Neutrophil (primary cell): ENCODE measurements at regions not wholly inside any gene's neighbourhood (a gene's known extent, or its start where the extent isn't known, plus 50 kb on each side); places are given as distances from the start of the nearest gene placed in this dataset.

Experiments used
- H3K27ac ChIP-seq: fragments of 200-600 bp; sonication (generic); 2 replicates; pipeline ENCODE4 v1.5.1; 2016; ENCODE audit warnings: mild to moderate bottlenecking, moderate library complexity
- H3K27me3 ChIP-seq: fragments of 200-600 bp; sonication (generic); 2 replicates; pipeline ENCODE4 v1.6.0; 2016; ENCODE audit warnings: mild to moderate bottlenecking
- H3K36me3 ChIP-seq: fragments of 200-600 bp; sonication (generic); 2 replicates; pipeline ENCODE4 v1.5.1; 2017
- H3K4me1 ChIP-seq, 2 experiments: fragments of 200-600 bp in 1 of 2; sonication (generic) in 1 of 2; 1 replicate in 1 of 2; 2 replicates in 1 of 2; pipeline versions ENCODE4 v1.5.1 to v1.6.1; 2013 to 2016; ENCODE audit warnings: low read depth in 1 of 2, low read length in 1 of 2, mild to moderate bottlenecking in 1 of 2, moderate library complexity in 1 of 2; ENCODE audit not compliant: control insufficient read depth in 1 of 2, insufficient read depth in 1 of 2
- H3K4me3 ChIP-seq, 2 experiments: fragments of 200-600 bp in 1 of 2; sonication (generic) in 1 of 2; 1 replicate in 1 of 2; 2 replicates in 1 of 2; pipeline ENCODE4 v1.5.1; 2013 to 2016; ENCODE audit warnings: low read depth in 1 of 2, low read length in 1 of 2, mild to moderate bottlenecking in 1 of 2, moderate library complexity in 1 of 2
- H3K9me3 ChIP-seq: fragments of 200-600 bp; sonication (generic); 2 replicates; pipeline ENCODE4 v1.5.1; 2016
- TF ChIP-seq, protein P1 (sequence below): fragments of 200-600 bp; sonication (generic); IDR thresholded peaks from 2 replicates; pipeline ENCODE4 v1.5.1; 2016; ENCODE audit warnings: antibody characterized with exemption

DNA sequence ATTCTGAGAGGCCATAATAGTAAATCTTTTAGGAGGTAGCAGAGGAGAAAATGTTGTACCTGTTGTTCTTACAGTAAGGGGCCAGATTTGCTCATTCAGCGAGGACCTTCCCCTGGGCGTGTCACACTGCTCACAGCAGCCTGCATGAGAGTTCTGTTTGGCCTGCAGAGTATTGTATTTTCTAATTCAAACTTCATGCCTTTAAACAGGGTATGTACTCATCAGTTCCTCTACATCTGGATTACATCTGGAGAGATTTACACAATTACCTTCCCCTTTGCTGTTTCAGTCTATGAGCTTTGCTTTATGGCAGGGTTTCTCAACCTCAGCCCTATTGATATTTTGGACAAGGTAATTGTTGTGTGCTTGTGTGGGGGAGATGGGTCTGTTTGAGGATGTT lies 170.9 kb upstream of the STK32A start:
- H3K4me3 ChIP-seq, result no peak overlapping the region
- H3K4me1 ChIP-seq, result no peaks in the 10 kb centered on the region
- H3K27me3 ChIP-seq, result no peaks in the 10 kb centered on the region
- H3K27ac ChIP-seq, result no peak overlapping the region
- no peaks in the 10 kb centered on the region for H3K9me3 ChIP-seq
- TF ChIP-seq, protein P1, sequence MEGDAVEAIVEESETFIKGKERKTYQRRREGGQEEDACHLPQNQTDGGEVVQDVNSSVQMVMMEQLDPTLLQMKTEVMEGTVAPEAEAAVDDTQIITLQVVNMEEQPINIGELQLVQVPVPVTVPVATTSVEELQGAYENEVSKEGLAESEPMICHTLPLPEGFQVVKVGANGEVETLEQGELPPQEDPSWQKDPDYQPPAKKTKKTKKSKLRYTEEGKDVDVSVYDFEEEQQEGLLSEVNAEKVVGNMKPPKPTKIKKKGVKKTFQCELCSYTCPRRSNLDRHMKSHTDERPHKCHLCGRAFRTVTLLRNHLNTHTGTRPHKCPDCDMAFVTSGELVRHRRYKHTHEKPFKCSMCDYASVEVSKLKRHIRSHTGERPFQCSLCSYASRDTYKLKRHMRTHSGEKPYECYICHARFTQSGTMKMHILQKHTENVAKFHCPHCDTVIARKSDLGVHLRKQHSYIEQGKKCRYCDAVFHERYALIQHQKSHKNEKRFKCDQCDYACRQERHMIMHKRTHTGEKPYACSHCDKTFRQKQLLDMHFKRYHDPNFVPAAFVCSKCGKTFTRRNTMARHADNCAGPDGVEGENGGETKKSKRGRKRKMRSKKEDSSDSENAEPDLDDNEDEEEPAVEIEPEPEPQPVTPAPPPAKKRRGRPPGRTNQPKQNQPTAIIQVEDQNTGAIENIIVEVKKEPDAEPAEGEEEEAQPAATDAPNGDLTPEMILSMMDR, result no peak
- no peaks in the 10 kb centered on the region for H3K36me3 ChIP-seq

DNA sequence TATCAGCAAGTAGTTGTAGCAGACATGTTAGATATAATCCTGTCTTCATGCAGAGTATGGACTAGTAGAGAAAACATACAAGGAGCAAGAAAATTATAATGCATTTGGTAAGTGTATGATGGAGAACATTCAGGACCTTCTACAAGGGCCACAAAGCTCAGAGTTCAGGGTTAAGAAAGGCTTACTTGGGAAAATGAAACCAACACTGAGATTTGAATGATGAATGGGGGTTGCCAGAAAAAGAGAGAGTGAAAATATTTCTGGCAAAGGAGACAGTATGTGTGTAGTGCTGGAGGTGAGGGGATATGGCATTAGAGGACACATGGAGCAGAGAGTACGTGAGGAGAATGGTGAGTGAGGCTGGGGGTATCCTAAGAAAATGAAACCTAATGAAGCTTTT lies 169.8 kb upstream of the STK32A start:
- no peak overlapping the region for H3K27ac ChIP-seq
- H3K9me3 ChIP-seq, result no peaks in the 10 kb centered on the region
- H3K4me1 ChIP-seq, result no peaks in the 10 kb centered on the region
- H3K27me3 ChIP-seq, result no peaks in the 10 kb centered on the region
- TF ChIP-seq, protein P1, result no peak
- no peak overlapping the region for H3K4me3 ChIP-seq
- no peaks in the 10 kb centered on the region for H3K36me3 ChIP-seq

DNA sequence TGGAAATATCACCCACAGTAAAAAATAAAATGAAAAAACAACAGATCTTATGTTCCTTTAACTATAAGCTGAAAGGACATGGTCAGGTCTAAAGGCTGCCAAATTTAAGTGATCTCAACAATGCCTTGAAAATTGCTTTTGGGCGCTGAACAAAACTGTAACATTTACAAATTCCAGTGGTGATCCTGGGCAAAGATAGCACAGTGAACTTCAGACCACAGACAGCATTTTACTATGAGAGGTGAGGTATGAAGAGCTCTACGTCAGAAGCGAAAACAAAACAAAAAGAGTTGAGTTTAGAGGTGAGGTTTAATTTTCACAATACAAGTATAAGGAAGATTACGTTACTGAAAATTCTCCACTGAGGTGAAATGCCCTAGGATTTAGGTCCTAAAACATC lies 165.8 kb upstream of the STK32A start:
- H3K27me3 ChIP-seq, result no peaks in the 10 kb centered on the region
- no peaks in the 10 kb centered on the region for H3K9me3 ChIP-seq
- TF ChIP-seq, protein P1, result no peak
- H3K4me1 ChIP-seq, result no peaks in the 10 kb centered on the region
- H3K27ac ChIP-seq, result no peak overlapping the region
- H3K36me3 ChIP-seq, result no peaks in the 10 kb centered on the region
- H3K4me3 ChIP-seq, result no peak overlapping the region

DNA sequence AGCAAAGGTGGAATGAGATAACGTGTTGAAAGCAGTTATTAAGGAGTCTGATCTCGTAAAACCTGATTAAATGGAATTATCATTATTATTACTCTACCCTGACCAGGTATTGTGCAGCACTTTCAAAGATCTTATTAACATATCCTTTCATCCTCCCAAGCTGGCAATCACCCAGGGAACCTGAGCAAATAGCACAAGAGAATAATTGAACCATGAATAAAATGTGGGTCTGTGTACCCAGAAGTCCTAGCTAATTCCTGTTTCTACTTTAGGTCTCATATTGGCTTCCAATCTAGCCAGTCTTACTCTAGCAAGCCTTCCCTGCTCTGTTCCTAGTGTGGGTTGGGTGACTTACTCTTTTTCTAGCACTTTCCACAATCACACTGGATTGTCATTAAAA lies 162.2 kb upstream of the STK32A start:
- Histone ChIP-seq H3K36me3 (no peaks in the 10 kb centered on the region), H3K4me1 (no peaks in the 10 kb centered on the region), H3K9me3 (no peaks in the 10 kb centered on the region), H3K27ac (no peak overlapping the region), H3K4me3 (no peak overlapping the region), H3K27me3 (no peaks in the 10 kb centered on the region)
- TF ChIP-seq, protein P1, result no peak

DNA sequence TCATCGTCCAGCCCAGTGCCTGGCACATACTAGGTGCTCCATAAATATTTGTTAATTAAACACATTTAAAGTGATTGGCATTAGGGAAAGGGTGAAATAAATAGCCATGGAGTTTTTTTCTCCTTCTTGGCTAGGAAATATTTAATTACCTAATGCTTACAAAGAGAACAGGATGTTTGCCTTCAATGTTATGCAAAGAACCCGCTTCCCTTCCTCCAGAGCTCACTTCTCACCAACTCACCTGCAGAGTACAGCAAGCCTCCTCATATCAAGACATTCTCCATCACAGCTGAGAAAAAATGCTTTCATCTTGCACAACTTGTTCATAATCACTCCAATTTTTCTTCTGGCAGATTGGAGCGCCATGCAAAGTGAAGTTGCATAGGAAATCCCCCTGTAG lies 161.7 kb upstream of the STK32A start:
- TF ChIP-seq, protein P1, result no peak
- Histone ChIP-seq H3K27me3 (no peaks in the 10 kb centered on the region), H3K27ac (no peak overlapping the region)

DNA sequence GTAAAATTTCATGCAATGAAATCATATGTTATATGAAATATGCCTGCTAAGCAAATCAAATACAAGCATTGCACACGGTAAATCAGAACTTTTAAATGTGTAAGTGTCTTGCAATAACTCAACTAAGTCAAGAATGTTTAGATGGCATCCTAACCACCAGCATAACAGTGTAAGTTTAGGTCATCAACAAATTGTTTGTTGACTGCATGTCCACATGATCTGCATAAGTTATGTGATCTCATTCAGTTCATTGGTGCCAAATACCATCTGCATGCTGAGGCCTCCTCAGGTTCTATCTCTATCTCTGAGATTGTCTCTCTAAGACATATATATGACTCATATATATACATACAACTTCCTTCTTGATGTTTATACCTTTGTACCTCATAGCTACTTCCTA lies 159.6 kb upstream of the STK32A start:
- H3K27me3 ChIP-seq, result no peaks in the 10 kb centered on the region
- TF ChIP-seq, protein P1, result no peak
- no peaks in the 10 kb centered on the region for H3K36me3 ChIP-seq
- no peaks in the 10 kb centered on the region for H3K9me3 ChIP-seq
- H3K4me3 ChIP-seq, result no peak overlapping the region
- no peak overlapping the region for H3K27ac ChIP-seq
- no peaks in the 10 kb centered on the region for H3K4me1 ChIP-seq

More for the DNA sequence above, 161.7 kb upstream of the STK32A start:
- H3K36me3 ChIP-seq, result no peaks in the 10 kb centered on the region
- no peak overlapping the region for H3K4me3 ChIP-seq
- H3K4me1 ChIP-seq, result no peaks in the 10 kb centered on the region
- no peaks in the 10 kb centered on the region for H3K9me3 ChIP-seq
